Epithelial cell of prostate (primary cell): ENCODE measurements at regions not wholly inside any gene's neighbourhood (a gene's known extent, or its start where the extent isn't known, plus 50 kb on each side); places are given as distances from the start of the nearest gene placed in this dataset.
"Not testable (repeated sequence)": the region's sequence is repeated elsewhere in the genome, so short reads cannot be mapped to it uniquely, and the experiment has no call there.

Source experiments
- DNase-seq: peaks from one replicate; pipeline ENCODE4 v3.0.0-alpha.2; 2011; ENCODE audit warnings: low read depth, low spot score
- H3K27ac ChIP-seq: fragments of 450-650 bp; 2 replicates; pipeline ENCODE4 v1.5.1; 2017; ENCODE audit warnings: mild to moderate bottlenecking

GRCh38 chr12:76971216-76971879, 92.5 kb upstream of the CSRP2 start:
- not testable (repeated sequence) for DNase-seq, H3K27ac ChIP-seq

- no peak for DNase-seq
- H3K27ac ChIP-seq, result no peak overlapping the region
These were observed 88.5 kb upstream of the CSRP2 start for GRCh38 chr12:76967181-76967885.

GRCh38 chr12:76964784-76965571, 86.2 kb upstream of the CSRP2 start:
- peak; percentile 60 for DNase-seq
- H3K27ac ChIP-seq, result no peak overlapping the region

- DNase-seq, result peak; percentile 33
- peak overlapping the region; percentile 10 for H3K27ac ChIP-seq
These were observed 83.3 kb upstream of the CSRP2 start for GRCh38 chr12:76962099-76962498.

- no peak for DNase-seq
- H3K27ac ChIP-seq, result no peak overlapping the region
These were observed 78.5 kb upstream of the CSRP2 start for GRCh38 chr12:76957301-76957700.

- peak; percentile 45 for DNase-seq
These were observed 74.2 kb upstream of the CSRP2 start for GRCh38 chr12:76952995-76953394.

GRCh38 chr12:76948879-76949278, 70.1 kb upstream of the CSRP2 start:
- no peak for DNase-seq
- H3K27ac ChIP-seq, result no peak overlapping the region

More at GRCh38 chr12:76952995-76953394, 74.2 kb upstream of the CSRP2 start:
- no peak overlapping the region for H3K27ac ChIP-seq

GRCh38 chr12:76947304-76947703, 68.5 kb upstream of the CSRP2 start:
- H3K27ac ChIP-seq, result no peak overlapping the region
- no peak for DNase-seq

GRCh38 chr12:76946446-76946845, 67.6 kb upstream of the CSRP2 start:
- no peak overlapping the region for H3K27ac ChIP-seq
- DNase-seq, result no peak

- H3K27ac ChIP-seq, result peak overlapping the region; percentile 2
- DNase-seq, result no peak
These were observed 67.0 kb upstream of the CSRP2 start for GRCh38 chr12:76945867-76946266.

- no peak overlapping the region for H3K27ac ChIP-seq
- DNase-seq, result no peak
These were observed 66.1 kb upstream of the CSRP2 start for GRCh38 chr12:76944892-76945291.

- DNase-seq, result no peak
- H3K27ac ChIP-seq, result no peak overlapping the region
These were observed 64.2 kb upstream of the CSRP2 start for GRCh38 chr12:76943008-76943407.

- no peak overlapping the region for H3K27ac ChIP-seq
- no peak for DNase-seq
These were observed 63.4 kb upstream of the CSRP2 start for GRCh38 chr12:76942267-76942666.

GRCh38 chr12:76940671-76941445, 62.0 kb upstream of the CSRP2 start:
- no peak for DNase-seq
- H3K27ac ChIP-seq, result no peak overlapping the region

GRCh38 chr12:76939701-76940100, 60.9 kb upstream of the CSRP2 start:
- H3K27ac ChIP-seq, result no peak overlapping the region
- no peak for DNase-seq

- DNase-seq, result no peak
- no peak overlapping the region for H3K27ac ChIP-seq
These were observed 57.7 kb upstream of the CSRP2 start for GRCh38 chr12:76936275-76937193.

- DNase-seq, result not testable (repeated sequence)
These were observed 54.6 kb upstream of the CSRP2 start for GRCh38 chr12:76933392-76933791.

GRCh38 chr12:76929499-76929898, 50.7 kb upstream of the CSRP2 start:
- H3K27ac ChIP-seq, result no peak overlapping the region
- no peak for DNase-seq

More at GRCh38 chr12:76933392-76933791, 54.6 kb upstream of the CSRP2 start:
- H3K27ac ChIP-seq, result not testable (repeated sequence)
